SK-N-MC (cell line): ENCODE measurements at regions not wholly inside any gene's neighbourhood (a gene's known extent, or its start where the extent isn't known, plus 50 kb on each side); places are given as distances from the start of the nearest gene placed in this dataset.

Experiments used
- EZH2 ChIP-seq: fragments of 200-600 bp; sonication (generic); IDR thresholded peaks from one replicate; pipeline ENCODE4 v1.6.1; 2017; ENCODE audit warnings: antibody characterized with exemption
- FOXP2 ChIP-seq: optimal IDR thresholded peaks from 2 replicates; pipeline ENCODE3; 2011; ENCODE audit warnings: mild to moderate bottlenecking, moderate library complexity; ENCODE audit not compliant: insufficient read depth; ENCODE audit errors: extremely low read length, control extremely low read depth
- POLR2AphosphoS5 ChIP-seq: IDR thresholded peaks from 2 replicates; pipeline ENCODE4 v1.6.1; 2012; ENCODE audit warnings: mild to moderate bottlenecking, low read depth, low read length, borderline replicate concordance

GRCh38 chr4:188411805-188412204 is 272.6 kb downstream of the TRIML1 start:
- TF ChIP-seq POLR2AphosphoS5 (no peak), EZH2 (no peak), FOXP2 (no peak)
